ENCODE measurements at regions not wholly inside any gene's neighbourhood (a gene's known extent, or its start where the extent isn't known, plus 50 kb on each side); places are given as distances from the start of the nearest gene placed in this dataset.
"Not testable (repeated sequence)": the region's sequence is repeated elsewhere in the genome, so short reads cannot be mapped to it uniquely, and the experiment has no call there.

DNA sequence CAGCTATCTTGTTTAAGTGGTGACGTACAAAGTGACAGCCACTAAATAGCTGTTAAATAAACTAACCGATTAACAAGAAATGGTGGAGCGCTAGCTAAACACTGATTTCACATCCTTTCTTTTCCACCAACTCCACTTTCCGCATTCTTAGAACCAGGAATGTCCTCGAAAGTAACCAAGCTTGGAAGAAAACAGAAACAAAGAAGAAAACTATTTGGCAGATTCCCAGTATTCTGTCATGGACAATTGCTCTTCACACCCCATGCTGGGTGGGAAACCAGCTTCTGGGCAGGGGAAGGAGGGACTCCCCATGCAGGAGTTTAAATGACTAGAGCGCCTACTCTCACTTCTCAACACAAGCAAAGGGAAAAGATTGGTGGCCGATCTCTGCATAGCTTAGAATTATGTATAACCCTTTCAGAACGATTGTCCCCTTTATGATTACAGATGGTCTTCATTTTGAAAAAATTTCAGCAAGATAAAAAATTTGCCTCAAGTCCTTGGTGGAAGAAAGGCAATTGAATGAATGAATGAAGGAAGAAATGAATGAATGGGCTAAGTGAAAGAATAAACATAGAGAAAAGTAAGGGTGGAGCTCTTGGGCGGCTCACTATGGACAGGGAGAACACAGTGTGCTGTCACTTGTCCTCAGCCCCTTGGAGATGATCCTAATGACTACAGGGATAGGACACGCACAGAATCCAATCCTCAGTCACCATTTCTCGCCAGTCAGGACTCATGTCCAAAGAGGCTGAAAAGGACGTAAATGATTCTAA, 148.7 kb upstream of the NEDD9 start:
- no peak for DNase-seq

DNA sequence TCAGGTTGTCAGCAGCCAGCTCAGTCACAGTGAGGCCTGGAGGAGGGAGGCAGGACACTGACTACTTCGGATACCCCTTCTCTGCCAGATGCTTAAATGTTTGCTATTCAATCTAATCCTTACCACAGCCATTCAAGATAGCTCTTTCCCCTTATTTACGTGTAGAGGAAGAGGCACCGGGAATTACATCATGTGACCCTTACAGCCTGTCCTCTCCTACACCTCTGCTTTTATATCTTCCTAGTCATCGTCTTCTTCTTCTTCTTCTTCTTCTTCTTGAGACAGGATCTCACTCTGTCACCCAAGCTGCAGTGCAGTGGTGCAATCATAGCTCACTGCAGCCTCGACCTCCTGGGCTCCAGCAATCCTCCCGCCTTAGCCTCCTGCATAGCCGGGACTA, 148.1 kb upstream of the NEDD9 start:
- DNase-seq: no peak

DNA sequence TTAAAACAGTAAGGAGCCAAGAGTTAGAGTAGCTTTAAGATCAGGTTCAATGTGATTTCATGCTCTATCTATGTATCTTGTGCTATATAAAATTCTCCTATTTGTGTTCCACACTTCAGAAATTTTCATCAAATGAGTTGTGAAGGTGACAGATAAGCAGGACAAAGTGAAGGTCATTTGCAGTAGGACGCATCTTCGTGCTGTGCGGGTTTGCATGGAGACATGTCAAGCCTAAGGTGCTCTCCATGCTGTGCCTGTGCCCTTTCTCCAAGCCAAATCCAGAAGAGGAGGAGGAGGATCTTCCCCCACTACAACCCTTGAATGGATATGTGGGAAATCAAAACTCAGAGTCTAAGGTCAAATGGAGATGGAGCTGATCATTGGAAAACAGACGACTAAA, 147.3 kb upstream of the NEDD9 start:
- DNase-seq: no peak

DNA sequence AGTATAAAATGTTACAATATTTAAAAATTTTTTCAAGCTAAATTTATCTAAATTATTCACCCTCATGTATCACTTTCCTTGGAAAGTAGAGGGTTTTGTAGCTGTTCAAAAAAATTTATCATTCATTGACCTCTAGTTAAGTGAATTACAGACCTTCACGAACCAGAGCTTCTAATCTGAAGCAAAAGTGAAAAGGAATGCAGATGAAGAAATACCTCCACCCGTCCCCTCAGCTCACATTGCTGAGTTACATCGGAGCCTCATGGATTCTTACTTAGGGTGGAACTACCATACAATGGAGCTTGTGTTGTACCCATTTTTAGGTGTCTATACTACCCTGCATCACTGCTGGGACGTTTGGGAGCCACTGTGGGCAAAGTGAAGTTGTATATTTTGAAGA, 146.2 kb upstream of the NEDD9 start:
- no peak for DNase-seq

DNA sequence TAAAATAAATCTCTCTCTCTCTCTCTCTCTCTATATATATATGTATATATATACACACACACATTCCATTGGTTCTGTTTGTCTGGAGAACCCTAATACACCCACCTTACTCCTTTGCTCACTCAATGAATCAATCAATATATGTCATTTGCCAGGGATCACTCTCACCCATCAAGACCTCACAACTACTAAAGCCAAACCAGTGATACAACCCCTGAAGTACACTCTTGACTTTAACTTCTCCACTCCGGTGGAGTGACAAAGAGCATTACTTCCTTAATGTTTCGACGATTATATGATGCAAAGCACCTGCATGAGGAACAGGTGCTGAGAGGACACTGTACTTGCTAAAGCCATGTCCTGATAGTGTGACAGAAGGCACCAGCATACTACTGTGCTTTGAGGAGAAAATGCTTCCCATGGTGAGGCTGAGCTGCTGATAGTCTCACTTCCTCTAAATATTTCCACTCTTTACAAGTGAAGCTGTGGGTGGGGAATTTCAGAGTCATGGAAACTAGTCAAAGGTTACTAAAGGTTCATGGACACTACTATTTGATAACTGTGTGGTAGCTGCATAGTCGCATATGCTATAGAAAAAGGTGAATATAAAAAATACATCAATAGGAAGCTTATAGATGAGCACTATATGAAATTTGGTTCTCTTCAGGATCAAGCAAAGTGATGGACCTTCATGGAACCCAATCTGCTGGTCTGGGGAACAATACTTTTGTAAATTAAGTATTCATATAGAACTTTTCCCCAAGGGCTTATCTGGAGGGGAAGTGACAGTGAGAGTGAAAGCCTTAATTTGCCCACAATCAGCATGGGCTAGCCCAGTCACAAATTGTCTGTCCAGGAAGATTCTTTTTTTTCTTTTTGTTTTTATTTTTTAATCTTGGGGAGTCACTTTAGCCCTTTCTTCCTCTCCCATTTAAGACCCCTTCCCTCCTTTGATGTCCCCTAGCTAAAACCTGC, 141.9 kb upstream of the NEDD9 start:
- peak; percentile 41 for DNase-seq

DNA sequence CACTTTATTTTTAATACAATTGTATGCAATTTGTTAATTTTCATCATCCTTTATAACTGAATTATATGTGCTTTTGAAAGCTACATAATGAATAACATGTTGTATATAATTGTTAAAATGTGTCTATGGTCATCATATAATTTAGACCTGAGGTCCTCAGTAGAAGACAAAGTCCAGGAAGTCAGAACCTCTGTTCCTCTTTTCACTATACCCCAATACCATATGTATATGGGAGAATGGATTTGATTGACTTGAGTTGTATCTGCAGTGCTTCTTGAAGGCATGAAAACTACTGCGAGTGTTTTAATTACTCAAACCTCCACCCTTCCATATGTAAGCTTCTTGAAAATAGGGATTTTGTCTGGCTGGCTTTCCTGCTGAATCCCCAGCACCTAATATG, 140.7 kb upstream of the NEDD9 start:
- no peak for DNase-seq

DNA sequence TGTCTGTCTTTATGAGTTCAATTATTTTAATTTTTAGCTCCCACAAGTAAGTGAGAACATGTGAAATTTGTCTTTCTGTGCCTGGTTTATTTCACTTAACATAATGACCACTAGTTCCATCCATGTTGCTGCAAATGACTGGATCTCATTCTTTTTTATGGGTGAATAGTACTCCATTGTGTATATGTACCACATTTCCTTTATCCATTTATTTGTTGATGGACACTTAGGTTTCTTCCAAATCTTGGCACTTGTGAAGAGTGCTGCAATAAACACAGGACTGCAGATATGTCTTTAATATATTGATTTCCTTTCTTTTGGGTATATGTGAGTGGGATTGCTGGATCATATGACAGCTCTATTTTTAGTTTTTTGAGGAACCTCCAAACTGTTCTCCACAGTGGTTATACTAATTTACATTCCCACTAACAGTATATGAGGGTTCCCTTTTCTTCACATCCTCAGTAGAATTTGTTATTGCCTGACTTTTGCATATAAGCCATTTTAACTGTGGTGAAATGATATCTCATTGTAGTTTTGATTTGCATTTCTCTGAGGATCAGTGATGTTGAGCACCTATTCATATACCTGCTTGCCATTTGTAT, 139.8 kb upstream of the NEDD9 start:
- not testable (repeated sequence) for DNase-seq

DNA sequence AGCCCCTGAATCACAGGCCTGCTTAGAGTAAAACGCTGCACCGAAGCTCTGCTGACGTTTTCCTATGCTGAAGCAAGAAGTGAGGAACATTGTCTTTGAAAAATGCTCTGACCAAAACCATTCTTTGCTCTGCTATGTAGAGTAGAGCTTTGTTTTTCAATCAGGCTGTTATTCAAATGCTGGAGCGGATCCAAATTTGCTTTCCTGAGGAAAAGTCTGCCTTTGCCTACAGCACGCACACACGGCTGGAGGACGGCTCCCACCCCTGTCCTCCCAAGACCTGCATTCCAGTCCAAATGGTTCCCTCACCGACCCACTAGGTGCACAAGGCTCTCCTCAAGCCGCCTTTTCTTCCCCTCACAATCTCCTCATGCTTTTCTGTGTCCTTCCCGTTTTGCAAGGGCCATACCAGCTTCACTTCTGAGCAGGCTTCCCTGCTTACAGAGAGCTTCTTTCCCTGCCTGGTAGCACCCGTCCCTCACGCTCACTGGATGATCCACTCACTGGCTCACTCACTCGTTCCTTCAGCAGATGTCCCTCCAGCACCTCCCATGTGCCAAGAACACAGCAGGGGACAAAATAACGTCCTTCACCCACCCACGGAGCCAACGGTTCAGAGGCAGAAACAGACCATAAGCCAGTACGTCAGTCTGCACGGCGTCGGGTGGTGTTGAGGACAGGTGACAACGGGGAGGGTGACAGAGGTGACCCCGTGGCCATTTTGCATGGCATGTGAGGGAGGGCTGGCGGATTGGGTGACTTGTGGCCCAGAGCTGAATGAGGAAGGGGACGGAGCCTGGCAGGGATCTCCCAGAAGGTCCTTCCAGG, 137.9 kb upstream of the NEDD9 start:
- DNase-seq: no peak

DNA sequence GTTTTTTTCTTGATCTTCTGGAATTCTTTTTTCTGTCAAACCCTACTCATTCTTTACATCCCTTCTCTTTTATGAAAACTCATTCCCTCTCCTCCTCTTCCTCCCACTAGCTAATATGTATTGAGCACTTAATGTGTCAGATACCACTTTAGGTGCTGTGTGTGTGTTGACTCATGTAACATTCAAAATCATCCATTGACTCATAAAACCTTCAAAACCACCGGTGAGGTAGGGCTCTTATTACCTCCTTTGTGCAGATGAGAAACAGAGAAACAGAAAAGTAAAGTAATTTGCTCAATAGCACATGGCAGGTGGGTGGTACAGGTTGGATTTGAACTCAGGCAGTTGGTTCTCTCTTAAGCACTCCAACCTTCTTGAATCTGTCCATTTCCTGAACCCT, 136.3 kb upstream of the NEDD9 start:
- no peak for DNase-seq

DNA sequence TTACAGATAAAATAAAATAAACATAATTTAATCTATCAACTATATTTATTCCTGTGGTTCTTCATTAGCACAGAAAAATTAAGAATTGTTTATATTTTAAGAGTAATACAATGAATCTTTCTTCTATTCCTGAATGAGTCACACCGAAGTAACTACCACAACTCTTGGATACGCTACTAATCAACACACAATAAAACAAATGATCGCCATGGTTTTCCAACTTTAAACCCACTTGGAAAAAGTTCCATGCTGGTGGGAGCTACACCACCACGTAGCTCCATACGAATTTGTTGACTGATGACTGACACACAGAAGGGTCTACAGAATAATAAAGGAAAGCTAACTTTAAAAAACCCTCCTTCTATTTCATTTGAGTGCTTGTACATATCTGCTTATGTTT, 135.8 kb upstream of the NEDD9 start:
- DNase-seq: no peak

DNA sequence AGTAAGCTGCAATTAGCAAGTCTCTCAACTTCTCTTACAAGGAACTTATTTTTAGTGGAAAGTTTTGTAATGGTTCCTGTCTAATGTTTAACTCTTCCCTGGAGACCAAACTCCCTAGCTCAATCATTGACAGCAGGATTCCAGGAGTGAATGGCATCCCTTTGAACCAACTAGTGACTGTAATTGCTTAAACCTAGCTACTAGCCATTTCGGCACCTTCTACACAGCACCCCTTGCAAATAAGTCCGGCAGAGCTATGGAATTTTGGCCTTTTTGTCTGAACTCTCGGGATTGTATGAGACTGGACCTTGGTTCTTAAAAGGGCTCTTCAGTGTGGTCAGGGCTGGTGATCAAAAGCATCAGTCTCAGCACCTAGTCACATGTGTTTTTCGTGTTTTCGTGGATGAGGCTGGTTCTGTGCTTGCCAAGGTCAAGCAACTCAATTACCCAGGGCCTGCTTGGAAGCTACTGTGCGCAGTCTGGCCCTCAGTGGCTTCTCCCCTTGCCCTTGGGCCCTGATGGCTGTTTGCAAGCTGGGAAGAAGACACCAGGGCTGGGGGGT, 135.3 kb upstream of the NEDD9 start:
- no peak for DNase-seq

DNA sequence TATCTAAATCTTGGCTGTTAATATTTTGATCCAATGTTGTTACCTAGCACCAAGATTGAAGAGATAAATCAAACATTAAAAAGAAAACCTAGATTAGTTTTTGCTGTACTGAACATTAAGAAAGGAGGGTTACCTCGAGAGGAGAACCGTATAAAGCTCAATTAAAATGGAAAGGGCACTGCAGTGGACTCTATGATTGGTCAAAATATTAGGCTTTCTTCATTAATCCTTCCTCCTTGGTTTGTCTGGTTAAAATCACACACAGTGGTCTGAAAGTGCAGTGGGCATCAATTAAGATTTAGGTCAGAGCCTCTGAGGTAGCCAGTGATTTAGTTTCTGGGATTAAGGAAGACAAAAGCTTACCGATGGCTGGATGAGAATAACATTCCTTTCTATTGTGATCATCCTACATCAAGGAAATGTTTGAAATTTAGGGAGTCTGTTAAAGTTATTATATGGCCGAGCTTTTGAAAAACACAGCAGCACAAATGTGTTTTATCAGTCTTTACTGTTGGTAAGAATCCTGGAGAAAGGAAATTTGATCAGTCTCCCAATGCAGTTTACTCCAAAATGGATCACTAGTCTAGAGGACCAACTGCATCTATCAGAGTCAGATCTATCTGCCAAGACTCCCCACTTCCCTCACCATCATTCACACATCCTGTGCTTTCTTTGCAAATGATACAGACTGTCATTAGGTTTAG, 134.6 kb upstream of the NEDD9 start:
- DNase-seq: no peak

DNA sequence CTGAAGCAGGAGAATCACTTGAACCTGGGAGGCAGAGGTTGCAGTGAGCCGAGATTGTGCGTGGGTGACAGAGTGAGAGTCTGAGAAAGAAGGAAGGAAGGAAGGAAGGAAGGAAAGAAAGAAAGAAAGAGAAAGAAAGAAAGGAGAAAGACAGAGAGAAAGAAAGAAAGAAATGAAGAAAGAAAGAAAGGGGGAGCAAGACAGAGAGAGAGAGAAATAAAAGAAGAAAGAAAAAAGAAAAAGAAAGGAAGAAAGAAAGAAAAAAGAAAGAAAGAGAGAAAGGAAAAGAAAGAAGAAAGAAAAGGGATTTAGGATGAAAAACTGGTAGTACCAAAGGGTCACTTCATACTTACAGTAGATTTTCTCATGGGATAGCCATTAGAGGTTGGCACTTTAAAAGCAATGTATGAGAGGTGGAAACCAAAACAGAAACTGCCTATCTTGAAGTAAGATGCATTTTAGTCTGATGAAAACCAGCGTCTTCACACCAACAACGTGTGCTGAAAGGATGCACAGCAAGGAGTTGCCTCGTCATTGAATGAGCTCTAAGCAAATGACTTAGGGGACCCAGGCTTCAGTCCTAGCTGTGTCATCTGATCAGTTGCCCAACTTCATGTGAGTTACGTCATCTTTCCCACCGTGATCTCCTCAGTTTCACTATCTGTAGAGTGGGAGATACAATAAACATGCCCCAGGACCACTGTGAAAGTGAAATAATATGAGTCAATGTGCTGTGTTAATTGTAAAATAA, 133.9 kb upstream of the NEDD9 start:
- DNase-seq: no peak

DNA sequence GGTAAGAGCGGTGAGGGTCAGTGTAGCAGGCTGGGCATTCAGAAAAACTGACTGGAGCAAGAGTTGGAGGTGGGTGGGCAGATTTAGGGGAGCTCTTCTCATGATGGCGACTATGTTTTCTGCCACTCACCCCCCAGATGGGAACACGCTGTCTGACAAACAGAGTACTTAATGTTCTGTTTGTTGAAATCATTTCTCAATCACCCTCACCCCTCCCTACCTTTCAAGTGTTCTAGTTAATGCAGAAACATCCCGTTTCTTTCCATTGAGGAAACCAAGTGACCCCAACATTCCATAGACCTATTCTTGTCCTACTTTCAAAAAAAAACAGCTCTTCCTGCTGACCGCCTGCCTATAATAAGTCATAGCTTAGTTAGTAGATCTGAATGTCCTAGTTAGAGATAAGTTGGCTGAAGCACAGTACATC, 132.5 kb upstream of the NEDD9 start:
- DNase-seq: no peak

DNA sequence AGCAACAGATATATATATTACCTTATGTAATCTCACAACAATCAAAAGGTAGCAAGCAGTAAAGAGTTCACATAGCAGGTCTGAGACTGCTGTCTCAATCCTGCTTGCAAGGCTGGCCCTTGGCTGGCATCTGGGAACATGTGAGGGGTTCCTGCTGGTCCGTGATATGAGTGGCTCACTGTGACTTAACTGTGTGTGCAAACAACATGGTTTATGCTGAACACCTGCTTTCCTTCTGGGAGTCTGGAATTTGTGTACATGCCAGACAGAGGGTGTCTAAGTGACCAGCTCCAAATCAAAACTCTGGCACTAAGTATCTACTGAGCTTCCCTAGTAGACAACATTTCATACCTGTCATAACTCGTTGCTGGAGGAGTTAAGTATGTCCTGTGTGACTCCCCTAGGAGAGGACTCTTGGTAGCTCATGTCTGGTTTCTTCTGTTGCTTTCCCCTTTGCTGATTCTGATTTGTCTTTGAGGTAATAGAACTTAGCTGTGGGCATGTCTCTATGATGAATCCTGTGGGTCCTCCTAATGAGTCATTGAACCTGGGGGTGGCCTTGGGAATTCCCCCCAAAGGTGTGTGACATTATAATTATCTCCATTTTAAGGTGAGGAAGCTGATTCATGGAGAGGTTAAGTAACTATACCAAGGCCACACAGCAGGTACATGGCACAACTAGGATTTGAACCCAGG, 131.6 kb upstream of the NEDD9 start:
- DNase-seq: no peak

DNA sequence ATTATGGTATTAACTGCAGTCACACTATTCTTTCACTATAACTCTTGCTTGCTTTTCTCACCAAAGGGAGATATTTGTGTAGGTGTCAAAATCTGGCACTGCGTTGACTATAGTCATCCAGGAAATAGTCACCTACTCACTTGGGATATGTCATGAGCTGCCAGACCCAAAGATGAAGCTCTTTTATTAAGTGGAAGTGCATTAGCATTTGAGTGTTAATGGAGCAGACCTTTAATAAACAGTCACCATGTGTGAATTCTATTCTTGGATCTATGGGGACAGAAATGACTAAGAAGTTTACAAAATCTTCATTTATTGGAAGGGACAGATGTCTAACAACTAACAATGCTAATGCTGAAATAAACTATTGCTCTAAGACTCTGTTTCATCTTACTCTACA, 130.1 kb upstream of the NEDD9 start:
- no peak for DNase-seq

DNA sequence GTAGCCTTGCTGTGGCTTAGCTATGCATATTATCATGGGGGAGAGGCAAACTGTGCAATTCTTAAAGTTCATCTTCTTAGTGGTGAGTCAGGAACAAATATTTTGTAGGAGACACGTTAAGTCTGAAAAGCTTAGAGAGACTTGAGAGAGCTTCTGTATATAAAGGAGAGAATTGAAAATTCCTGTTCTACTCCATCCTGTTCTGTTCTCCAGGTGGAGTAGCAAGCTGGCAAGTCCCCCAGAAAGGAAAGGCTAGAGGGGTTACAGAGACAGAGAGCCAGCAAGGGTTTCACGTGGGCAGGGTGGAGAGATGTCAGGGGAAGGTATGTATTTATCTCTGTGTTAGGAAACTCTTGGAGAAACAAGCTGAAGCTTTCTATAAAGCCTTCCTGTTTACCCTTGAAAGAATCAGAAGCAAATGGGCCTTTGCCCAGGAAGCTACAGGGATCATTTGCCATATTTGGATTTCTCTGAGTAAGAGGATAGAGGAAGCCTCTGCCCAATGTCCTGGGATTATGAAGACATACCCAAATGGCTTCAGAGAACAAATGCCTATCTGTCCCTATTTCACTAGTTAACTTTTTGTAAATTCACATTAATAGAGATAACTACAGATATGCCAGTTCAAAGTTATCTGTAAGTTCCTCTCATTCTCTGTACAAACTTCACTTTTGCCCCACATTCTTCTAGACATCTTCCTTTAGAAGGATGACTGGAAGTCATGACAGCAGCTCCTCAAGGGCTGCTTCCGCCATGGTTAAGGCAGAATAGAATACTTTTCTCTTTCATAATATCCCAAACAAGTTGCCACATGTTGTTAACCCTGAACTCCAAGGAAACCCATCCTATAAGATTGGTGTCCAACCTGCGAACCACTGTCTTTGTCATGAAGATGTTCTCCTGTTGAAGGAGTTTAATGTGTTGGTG, 126.7 kb upstream of the NEDD9 start:
- no peak for DNase-seq

DNA sequence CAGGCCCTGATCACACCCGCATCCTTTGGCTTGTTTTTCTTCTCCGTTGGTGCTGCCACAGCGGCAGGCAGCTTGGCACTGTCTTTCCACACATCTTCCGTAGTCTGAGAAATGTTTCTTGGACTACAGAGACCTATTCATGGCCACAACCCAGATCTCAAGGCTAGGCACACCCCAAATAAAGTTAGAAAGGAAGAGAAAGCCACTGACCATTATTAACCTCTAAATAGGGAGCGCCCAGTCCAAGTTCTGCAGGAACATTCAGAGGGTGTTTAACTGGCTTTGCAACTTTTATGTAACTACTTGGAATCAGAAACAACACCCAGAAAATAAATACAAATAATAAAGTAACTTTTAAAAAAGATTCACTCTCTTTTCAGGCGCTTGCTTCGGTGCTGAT, 124.8 kb upstream of the NEDD9 start:
- no peak for DNase-seq
